Activated CD8-positive, alpha-beta T cell treated with anti-CD3 and anti-CD28 coated beads, Interleukin-2, amount 10 ng/mL, durations not matched to agents 7 days and 5 days (primary cell): ENCODE measurements at regions not wholly inside any gene's neighbourhood (a gene's known extent, or its start where the extent isn't known, plus 50 kb on each side); places are given as distances from the start of the nearest gene placed in this dataset.

ENCODE experiments used
- ATAC-seq: fragments of 150-1000 bp; cut with Tn5 transposase; one replicate; pipeline ENCODE4 v1.10.0; 2021; ENCODE audit warnings: moderate library complexity
- CTCF ChIA-PET: fragments of 350-600 bp; sonication (Branson Sonifier 250); formaldehyde crosslinking; loops from one replicate; lab custom pipeline; 2021; ENCODE audit warnings: antibody characterized with exemption; lab: Charles Lee
- POLR2A ChIA-PET: fragments of 350-600 bp; sonication (Branson Sonifier 250); formaldehyde crosslinking; loops from one replicate; lab custom pipeline; 2021; ENCODE audit warnings: antibody characterized with exemption; lab: Charles Lee
- DNase-seq: peaks from one replicate; pipeline ENCODE4 v3.0.0-alpha.2; 2020
- H3K27ac Mint-ChIP-seq: one replicate; pipeline ENCODE4 v1.8.0; 2021; ENCODE audit warnings: mild to moderate bottlenecking, mixed read lengths
- H3K27me3 Mint-ChIP-seq: one replicate; pipeline ENCODE4 v1.8.0; 2021; ENCODE audit warnings: low read depth, mixed read lengths
- H3K36me3 Mint-ChIP-seq: one replicate; pipeline ENCODE4 v1.8.0; 2021; ENCODE audit warnings: low read depth, mixed read lengths
- H3K4me1 Mint-ChIP-seq: one replicate; pipeline ENCODE4 v1.8.0; 2021; ENCODE audit warnings: low read depth, mixed read lengths
- H3K4me3 Mint-ChIP-seq: one replicate; pipeline ENCODE4 v1.8.0; 2021; ENCODE audit warnings: mild to moderate bottlenecking, mixed read lengths
- H3K9me3 Mint-ChIP-seq: one replicate; pipeline ENCODE4 v1.8.0; 2022; ENCODE audit warnings: mixed read lengths; ENCODE audit not compliant: insufficient read depth

GRCh38 chr7:12896316-12896715, 208.9 kb downstream of the ARL4A start:
- DNase-seq (no peak), ATAC-seq (no peak)
- H3K27ac Mint-ChIP-seq, result no peak overlapping the region
- H3K4me3 Mint-ChIP-seq, result no peak overlapping the region
- no peaks in the 10 kb centered on the region for H3K9me3 Mint-ChIP-seq
- CTCF ChIA-PET, result no interaction called here
- H3K27me3 Mint-ChIP-seq, result no peaks in the 10 kb centered on the region
- no peaks in the 10 kb centered on the region for H3K4me1 Mint-ChIP-seq
- H3K36me3 Mint-ChIP-seq, result no peaks in the 10 kb centered on the region
- POLR2A ChIA-PET, result no interaction called here

GRCh38 chr7:12898004-12898403, 210.6 kb downstream of the ARL4A start:
- Mint-ChIP-seq H3K27me3 (no peaks in the 10 kb centered on the region), H3K9me3 (no peaks in the 10 kb centered on the region), H3K4me1 (no peaks in the 10 kb centered on the region), H3K36me3 (no peaks in the 10 kb centered on the region), H3K27ac (no peak overlapping the region), H3K4me3 (no peak overlapping the region)
- ATAC-seq (no peak), DNase-seq (no peak)
- ChIA-PET CTCF (no interaction called here), POLR2A (no interaction called here)

- H3K9me3 Mint-ChIP-seq, result no peaks in the 10 kb centered on the region
- no peaks in the 10 kb centered on the region for H3K36me3 Mint-ChIP-seq
- ChIA-PET CTCF (no interaction called here), POLR2A (no interaction called here)
- H3K27ac Mint-ChIP-seq, result no peak overlapping the region
- DNase-seq (no peak), ATAC-seq (no peak)
- H3K4me1 Mint-ChIP-seq, result no peaks in the 10 kb centered on the region
- no peak overlapping the region for H3K4me3 Mint-ChIP-seq
- no peaks in the 10 kb centered on the region for H3K27me3 Mint-ChIP-seq
Observed at GRCh38 chr7:12898620-12899019, 211.2 kb downstream of the ARL4A start.

- CTCF ChIA-PET, result no interaction called here
- H3K27me3 Mint-ChIP-seq, result no peaks in the 10 kb centered on the region
- no peak overlapping the region for H3K27ac Mint-ChIP-seq
- H3K4me1 Mint-ChIP-seq, result no peaks in the 10 kb centered on the region
- DNase-seq, result no peak
- no peak overlapping the region for H3K4me3 Mint-ChIP-seq
- no peak for ATAC-seq
- no peaks in the 10 kb centered on the region for H3K36me3 Mint-ChIP-seq
- POLR2A ChIA-PET, result no interaction called here
- H3K9me3 Mint-ChIP-seq, result no peaks in the 10 kb centered on the region
Observed at GRCh38 chr7:12905671-12906070, 218.2 kb downstream of the ARL4A start.

- H3K4me1 Mint-ChIP-seq, result no peaks in the 10 kb centered on the region
- CTCF ChIA-PET, result no interaction called here
- no peak overlapping the region for H3K4me3 Mint-ChIP-seq
- ATAC-seq (no peak), DNase-seq (no peak)
- no peak overlapping the region for H3K27ac Mint-ChIP-seq
- H3K27me3 Mint-ChIP-seq, result no peaks in the 10 kb centered on the region
- no peaks in the 10 kb centered on the region for H3K36me3 Mint-ChIP-seq
- H3K9me3 Mint-ChIP-seq, result no peaks in the 10 kb centered on the region
- POLR2A ChIA-PET, result no interaction called here
Observed at GRCh38 chr7:12907774-12908173, 220.3 kb downstream of the ARL4A start.

GRCh38 chr7:12909483-12909882, 222.1 kb downstream of the ARL4A start:
- ChIA-PET POLR2A (no interaction called here), CTCF (interaction anchor here (0.6 kb wide), 1 partner anchor 303 kb away, joined by 3 read pairs; no protein-coding TSS in a partner anchor)
- Mint-ChIP-seq H3K9me3 (no peaks in the 10 kb centered on the region), H3K27me3 (no peaks in the 10 kb centered on the region), H3K4me3 (no peak overlapping the region), H3K4me1 (no peaks in the 10 kb centered on the region), H3K27ac (no peak overlapping the region), H3K36me3 (no peaks in the 10 kb centered on the region)
- ATAC-seq (no peak), DNase-seq (no peak)

GRCh38 chr7:12911053-12911452, 223.6 kb downstream of the ARL4A start:
- Mint-ChIP-seq H3K27me3 (no peaks in the 10 kb centered on the region), H3K36me3 (no peaks in the 10 kb centered on the region), H3K4me1 (no peaks in the 10 kb centered on the region), H3K4me3 (no peak overlapping the region), H3K27ac (no peak overlapping the region), H3K9me3 (no peaks in the 10 kb centered on the region)
- CTCF ChIA-PET, result no interaction called here
- ATAC-seq (no peak), DNase-seq (no peak)
- POLR2A ChIA-PET, result no interaction called here

GRCh38 chr7:12913002-12913401, 225.6 kb downstream of the ARL4A start:
- H3K4me3 Mint-ChIP-seq, result no peak overlapping the region
- ATAC-seq (no peak), DNase-seq (no peak)
- H3K4me1 Mint-ChIP-seq, result no peaks in the 10 kb centered on the region
- ChIA-PET CTCF (no interaction called here), POLR2A (no interaction called here)
- H3K9me3 Mint-ChIP-seq, result no peaks in the 10 kb centered on the region
- no peaks in the 10 kb centered on the region for H3K36me3 Mint-ChIP-seq
- no peak overlapping the region for H3K27ac Mint-ChIP-seq
- H3K27me3 Mint-ChIP-seq, result no peaks in the 10 kb centered on the region

- no peaks in the 10 kb centered on the region for H3K27me3 Mint-ChIP-seq
- H3K4me3 Mint-ChIP-seq, result no peak overlapping the region
- no peaks in the 10 kb centered on the region for H3K36me3 Mint-ChIP-seq
- DNase-seq, result no peak
- no peak for ATAC-seq
- POLR2A ChIA-PET, result no interaction called here
- no peak overlapping the region for H3K27ac Mint-ChIP-seq
- CTCF ChIA-PET, result no interaction called here
- no peaks in the 10 kb centered on the region for H3K9me3 Mint-ChIP-seq
- no peaks in the 10 kb centered on the region for H3K4me1 Mint-ChIP-seq
Observed at GRCh38 chr7:12917801-12918200, 230.4 kb downstream of the ARL4A start.

- H3K4me3 Mint-ChIP-seq, result no peak overlapping the region
- no peaks in the 10 kb centered on the region for H3K4me1 Mint-ChIP-seq
- ChIA-PET CTCF (no interaction called here), POLR2A (no interaction called here)
- H3K36me3 Mint-ChIP-seq, result no peaks in the 10 kb centered on the region
- H3K27me3 Mint-ChIP-seq, result no peaks in the 10 kb centered on the region
- no peaks in the 10 kb centered on the region for H3K9me3 Mint-ChIP-seq
- ATAC-seq (no peak), DNase-seq (no peak)
- no peak overlapping the region for H3K27ac Mint-ChIP-seq
Observed at GRCh38 chr7:12921751-12922345, 234.4 kb downstream of the ARL4A start.

- H3K36me3 Mint-ChIP-seq, result no peaks in the 10 kb centered on the region
- H3K27me3 Mint-ChIP-seq, result no peaks in the 10 kb centered on the region
- no peak overlapping the region for H3K4me3 Mint-ChIP-seq
- no peak for DNase-seq
- ChIA-PET POLR2A (no interaction called here), CTCF (interaction anchor here (1.3 kb wide), 1 partner anchor 237 kb away, joined by 4 read pairs; the partner anchor contains the start of gene ARL4A)
- ATAC-seq, result no peak
- no peaks in the 10 kb centered on the region for H3K9me3 Mint-ChIP-seq
- no peaks in the 10 kb centered on the region for H3K4me1 Mint-ChIP-seq
- H3K27ac Mint-ChIP-seq, result no peak overlapping the region
Observed at GRCh38 chr7:12923971-12924370, 236.5 kb downstream of the ARL4A start.

- ChIA-PET POLR2A (interaction anchor here (0.6 kb wide), 1 partner anchor 12 kb away, joined by 3 read pairs; no protein-coding TSS in a partner anchor), CTCF (no interaction called here)
- Mint-ChIP-seq H3K27ac (no peak overlapping the region), H3K36me3 (no peaks in the 10 kb centered on the region), H3K4me1 (no peaks in the 10 kb centered on the region), H3K4me3 (no peak overlapping the region), H3K27me3 (no peaks in the 10 kb centered on the region), H3K9me3 (no peaks in the 10 kb centered on the region)
- no peak for DNase-seq
- ATAC-seq, result no peak
Observed at GRCh38 chr7:12926206-12926605, 238.8 kb downstream of the ARL4A start.
